ENCODE measurements at regions not wholly inside any gene's neighbourhood (a gene's known extent, or its start where the extent isn't known, plus 50 kb on each side); places are given as distances from the start of the nearest gene placed in this dataset.

DNA sequence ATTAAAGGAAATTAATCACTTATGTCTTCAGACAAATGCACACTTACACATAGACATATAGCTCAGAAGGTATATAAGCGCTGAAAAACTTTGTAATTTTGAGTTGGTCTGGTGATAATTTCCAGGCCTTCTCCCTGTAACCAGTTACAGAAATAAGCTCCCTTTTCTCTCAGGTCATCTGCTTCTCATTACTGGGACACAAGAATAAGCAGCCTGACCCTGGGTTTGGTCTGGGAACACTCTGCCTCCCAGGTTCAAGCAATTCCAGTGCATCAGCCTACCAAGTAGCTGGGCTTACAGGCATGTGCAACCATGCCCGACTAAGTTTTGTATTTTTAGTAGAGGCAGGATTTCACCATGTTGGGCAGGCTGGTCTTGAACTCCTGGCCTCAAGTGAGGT is 274.5 kb downstream of the LMO7 start:
- TF ChIP-seq CTCF (IDR thresholded peaks at IDR 0.05; ENCODE audit: low read length) = no peak
- TF ChIP-seq EZH2 (optimal IDR thresholded peaks at IDR 0.05; ENCODE audit: low read depth, low read length) = no peak

Data from MM.1S (cell line).